Stimulated activated CD4-positive, alpha-beta T cell treated with anti-CD3 and anti-CD28 coated beads, TNF-alpha, amount 100 ng/mL, for 1 hour (primary cell): ENCODE measurements at regions not wholly inside any gene's neighbourhood (a gene's known extent, or its start where the extent isn't known, plus 50 kb on each side); places are given as distances from the start of the nearest gene placed in this dataset.
"Not testable (repeated sequence)": the region's sequence is repeated elsewhere in the genome, so short reads cannot be mapped to it uniquely, and the experiment has no call there.

Source experiments
- DNase-seq, 3 donors: peaks; one replicate each; pipeline ENCODE4 v3.0.0-alpha.2; 2020; ENCODE audit warnings: low read depth in 3 of 3, low spot score in 1 of 3

DNA sequence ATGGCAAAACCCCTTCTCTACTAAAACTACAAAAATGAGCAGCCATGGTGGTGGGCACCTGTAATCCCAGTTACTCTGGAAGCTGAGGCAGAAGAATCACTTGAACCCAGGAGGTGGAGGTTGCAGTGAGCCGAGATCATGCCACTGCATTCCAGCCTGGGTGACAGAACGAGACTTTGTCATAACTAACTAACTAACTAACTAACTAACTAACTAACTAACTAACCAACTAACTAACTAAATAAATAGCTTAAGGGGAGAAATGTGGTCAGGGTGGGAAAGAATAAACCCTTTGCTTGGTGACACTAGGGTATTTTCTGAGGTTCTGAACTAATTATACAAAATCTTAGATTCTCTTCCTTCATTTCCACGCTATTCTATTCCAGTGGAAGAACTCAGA is 184.4 kb upstream of the MEF2C start:
- DNase-seq, result no peak

DNA sequence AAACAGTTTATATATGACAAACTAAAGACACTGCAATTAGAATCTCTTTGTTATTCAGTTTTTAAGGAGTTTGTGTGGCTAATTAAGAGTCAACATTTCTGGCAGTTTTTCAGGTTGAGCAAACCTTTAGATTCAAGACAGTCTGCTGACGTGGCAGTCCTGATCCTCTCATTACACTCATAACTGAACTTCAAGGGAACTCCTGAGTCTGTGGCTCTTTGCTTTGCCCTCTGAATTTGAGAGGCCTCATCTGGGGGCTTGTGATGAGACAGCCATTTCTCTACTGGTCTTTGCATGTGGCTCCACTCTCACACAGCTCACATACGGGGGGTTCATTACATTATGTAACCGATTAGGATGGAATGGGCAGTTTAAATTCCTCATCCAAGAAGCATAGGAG is 182.9 kb upstream of the MEF2C start:
- DNase-seq, result no peak

DNA sequence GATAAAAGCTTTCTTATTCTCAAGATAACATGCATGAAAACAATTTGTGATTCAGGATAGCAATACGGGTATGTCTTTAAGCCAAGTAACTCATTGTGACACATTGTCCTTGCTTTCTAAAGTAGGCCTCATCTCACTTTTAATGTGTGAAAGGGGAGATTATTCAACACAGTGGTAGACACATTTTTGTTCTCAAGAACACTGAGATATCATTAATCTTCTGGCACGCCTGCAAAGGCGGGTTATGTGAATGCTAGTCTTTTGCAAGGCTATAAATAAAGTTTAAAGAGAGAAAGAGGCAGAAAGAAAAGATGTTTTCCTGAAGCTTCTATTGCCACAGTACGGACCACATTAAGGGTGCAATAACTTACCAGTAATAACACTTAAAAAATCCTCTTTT is 181.8 kb upstream of the MEF2C start:
- no peak for DNase-seq

DNA sequence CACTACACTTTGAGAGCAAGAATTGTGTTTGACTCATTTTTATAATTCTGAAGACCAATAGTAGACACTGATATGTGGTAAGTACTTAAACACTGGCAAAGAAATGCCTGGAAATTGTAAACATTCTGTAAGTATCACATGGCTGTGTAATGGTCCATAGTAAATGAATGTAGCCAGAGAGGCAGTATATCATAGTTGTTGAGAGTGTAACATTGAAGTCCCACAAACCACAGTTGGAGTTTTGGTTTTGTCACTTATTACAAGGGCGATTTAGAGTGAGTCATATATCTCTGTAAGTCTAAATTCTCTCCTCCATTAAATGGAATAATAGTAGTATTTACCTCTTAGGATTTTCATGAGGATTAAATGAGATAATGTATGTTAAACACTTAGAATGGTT is 181.1 kb upstream of the MEF2C start:
- no peak for DNase-seq

DNA sequence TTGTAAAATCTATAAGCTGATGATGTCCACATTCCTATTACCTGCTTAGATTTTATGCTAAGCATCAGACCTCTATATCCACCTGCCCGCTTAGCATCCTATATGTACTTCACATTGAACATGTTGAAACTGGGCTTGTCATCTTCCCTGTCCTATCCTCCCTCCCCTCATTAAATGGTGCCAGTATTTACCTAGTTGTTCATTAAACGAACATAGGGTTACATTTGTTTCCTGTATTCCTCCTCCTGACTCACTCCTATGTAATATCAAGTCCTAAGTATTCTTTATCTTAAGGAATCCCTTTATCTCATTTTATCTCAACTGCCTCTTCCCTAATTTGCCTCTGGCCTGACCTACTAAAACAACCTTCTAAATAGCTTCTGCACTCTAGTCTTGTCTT is 177.8 kb upstream of the MEF2C start:
- DNase-seq, result no peak

DNA sequence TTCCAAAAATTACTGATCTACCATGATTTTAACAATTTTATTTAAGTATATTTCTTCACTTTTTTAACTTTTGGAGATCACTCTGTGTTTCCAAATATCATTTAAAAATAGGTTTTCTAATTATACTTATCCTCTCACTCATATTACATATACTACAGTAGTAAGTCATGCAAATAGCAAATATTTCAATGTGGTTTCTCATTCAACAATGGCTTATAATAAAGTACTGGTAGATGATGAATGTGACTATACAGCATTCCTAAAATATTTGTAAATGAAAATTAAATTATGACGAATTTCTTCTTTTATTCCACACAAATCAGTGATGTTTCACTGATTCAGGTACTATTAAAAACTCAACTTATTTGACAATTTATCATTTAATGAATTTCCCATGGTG is 176.3 kb upstream of the MEF2C start:
- DNase-seq, result no peak

DNA sequence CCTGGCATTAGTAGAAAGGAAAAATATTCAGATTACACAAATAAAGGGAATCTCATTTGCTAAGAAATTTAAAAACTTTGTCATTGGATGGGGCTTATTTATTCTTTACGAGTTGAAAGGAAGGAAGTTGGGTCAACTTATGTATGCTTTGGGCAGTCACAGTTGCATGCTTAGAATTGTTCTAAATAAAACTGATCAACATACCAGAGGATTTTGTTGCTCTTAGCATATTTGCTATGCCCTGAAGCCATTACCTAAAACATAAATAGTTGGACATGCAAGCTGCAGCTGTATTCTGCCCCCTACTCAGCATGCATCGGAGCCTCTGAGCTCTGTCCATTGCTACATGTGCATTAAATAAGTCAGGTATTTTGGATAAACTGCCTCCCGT is 172.7 kb upstream of the MEF2C start:
- no peak for DNase-seq

DNA sequence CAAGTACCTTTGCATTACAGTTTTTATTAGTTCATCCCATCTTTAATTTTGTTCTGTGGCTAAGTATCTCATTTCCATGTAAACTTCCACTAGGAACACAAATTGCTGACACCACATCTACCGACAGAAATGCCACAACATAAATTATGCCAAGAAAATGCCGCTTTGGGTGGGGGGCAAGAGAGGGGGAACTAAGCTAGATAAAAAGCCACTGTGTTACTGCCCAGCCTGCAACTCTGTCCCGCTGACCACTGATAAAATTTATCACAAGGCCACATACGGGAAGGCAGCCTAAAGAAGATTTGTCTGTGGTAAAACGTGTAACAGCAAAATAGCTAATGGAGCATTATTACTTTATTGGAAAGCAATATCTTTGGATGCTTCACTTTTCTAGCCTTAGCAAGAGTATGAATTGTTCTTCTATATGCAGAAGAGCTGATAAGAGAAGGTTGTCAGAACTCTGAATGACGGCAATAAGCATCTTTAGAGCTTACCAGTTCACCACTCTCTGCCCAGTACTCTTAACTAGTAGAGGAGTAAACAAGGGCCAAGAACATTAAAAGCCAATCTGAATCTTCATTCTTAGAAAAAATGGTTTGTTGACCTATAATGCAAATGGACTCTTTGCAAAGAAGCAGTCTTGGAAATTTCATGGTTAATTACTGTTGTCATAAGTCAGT is 172.2 kb upstream of the MEF2C start:
- DNase-seq, result no peak

DNA sequence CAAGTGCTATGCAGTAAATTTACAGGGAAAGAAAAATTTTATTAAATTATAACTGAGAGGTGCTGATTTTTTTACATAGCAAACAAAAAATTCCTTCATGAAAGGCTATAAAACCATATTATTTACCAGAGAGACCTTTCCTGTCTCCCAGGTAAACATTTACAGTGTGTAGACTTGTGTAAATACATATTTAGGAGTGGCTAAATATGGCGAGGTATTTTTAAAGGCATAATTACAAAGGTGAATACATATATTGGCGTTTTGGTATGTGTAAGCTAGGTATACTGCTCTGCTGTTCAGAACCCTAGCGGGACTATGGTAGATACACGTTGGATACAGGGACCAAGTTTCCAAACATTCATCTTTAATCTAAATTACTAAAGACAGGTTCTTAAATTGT is 170.6 kb upstream of the MEF2C start:
- DNase-seq, result no peak

DNA sequence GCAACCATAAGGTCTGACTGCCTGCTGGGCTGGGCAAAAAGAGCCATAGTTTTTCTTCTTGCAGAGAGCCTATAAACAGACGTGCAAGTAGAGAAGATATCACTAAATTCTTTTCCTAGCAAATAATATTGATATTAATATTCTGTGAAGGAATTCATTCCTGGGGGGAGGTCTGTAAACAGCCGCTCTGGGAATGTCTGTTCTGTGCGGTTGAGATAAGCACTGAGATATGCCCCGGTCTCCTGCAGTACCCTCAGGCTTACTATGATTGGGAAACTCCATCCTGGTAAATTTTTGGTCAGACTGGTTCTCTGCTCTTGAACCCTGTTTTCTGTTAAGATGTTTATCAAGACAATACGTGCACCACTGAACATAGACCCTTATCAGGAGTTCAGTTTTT is 167.1 kb upstream of the MEF2C start:
- not testable (repeated sequence) for DNase-seq

DNA sequence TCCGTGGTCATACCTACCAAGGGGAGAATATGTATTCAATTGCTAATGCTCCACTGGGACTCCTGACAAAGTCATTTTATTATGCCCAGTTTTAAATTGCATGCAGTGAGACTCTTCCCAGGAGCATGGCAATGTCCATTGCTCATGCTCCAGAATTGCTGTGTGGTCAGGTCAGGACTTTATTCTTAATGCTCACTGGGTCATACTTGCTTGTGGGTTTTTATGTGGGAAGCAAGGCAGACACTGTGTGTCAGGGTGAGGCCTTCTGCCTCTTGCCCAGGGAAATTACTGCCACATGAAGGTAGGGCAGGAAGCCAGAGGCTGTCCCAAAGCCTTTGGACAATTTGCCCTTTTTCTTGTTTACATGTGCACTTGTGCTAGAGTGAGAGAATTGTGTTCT is 164.6 kb upstream of the MEF2C start:
- DNase-seq, result no peak

DNA sequence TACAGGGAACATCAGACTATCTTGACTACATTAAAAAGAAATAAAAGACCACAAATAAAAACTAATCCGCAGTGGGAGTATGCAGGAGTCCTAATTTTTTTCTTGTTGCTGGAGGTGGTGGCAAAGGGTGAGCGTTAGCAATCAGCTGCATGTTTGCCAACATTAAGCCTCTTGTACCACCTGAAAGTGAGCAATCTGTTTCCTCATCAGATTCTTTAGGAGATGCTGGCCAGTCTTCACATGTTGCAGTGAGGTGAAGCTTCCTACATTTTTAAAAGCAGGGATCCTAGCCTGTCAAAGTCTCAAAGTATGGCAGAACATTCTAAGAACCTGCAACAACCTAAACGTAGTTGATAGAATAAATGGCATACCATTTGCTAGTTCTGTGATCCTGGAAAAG is 162.2 kb upstream of the MEF2C start:
- DNase-seq, result no peak

DNA sequence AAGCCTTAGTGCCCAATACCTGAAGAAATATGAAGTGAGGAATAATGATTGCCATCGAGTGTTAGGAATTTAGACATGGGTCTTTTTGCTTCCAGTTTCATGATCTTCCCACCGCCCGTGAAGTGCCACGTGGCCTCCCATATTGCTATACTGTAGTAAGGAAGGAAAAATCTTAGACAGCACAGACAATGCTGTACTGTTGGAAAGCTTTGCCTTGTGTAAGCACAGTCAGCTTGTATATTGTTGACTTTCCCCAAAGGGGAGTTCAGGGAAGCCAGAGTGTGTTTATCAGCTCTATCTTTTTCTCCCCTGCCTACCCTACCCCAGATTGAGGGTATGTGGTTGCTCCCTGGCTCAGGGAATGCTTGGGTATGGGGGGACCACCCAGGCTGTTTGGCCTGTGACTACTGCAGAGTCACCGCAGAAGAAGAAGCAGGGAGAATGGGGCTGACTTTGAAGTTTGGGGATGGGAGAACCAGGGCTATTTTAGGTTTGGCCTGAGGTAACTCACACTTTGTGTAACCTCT is 161.8 kb upstream of the MEF2C start:
- DNase-seq, result no peak

DNA sequence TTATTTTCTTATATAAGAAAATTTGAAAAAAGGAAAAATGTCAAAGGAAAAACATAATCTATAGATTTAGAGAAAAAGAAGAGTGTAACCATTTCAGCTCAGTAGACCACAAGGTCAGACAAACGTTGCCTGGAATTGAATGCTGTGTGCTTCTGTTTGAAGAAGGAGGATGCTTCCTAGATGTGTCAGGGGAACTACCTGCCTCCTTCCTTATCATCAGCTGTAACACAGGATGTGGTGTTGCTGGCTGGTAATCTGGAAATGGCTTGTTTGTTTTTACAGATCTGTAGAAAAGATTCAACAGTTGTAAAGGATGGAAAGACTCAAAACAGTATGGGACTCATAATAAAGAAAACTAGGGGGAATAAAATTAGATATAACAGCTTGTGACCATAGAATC is 160.7 kb upstream of the MEF2C start:
- no peak for DNase-seq

DNA sequence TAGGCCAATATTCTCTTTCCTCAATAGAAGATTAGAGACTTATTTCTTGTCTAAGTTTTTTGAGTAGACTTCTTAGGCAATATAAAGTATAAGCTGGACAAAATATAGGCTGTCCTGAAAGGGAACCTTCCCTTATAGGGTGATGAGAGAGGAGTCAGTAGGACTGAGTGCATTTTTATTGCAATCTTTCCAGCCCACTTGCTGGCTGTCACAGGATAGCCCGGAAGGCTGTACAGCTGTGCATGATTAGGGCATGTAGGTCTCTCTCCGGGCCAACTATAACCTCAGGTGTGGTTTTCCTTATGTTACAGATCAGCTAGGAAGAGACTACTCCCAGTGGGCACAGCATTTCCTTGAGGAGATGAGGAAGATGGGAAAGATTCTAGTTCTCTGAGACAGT is 159.8 kb upstream of the MEF2C start:
- DNase-seq, result no peak

DNA sequence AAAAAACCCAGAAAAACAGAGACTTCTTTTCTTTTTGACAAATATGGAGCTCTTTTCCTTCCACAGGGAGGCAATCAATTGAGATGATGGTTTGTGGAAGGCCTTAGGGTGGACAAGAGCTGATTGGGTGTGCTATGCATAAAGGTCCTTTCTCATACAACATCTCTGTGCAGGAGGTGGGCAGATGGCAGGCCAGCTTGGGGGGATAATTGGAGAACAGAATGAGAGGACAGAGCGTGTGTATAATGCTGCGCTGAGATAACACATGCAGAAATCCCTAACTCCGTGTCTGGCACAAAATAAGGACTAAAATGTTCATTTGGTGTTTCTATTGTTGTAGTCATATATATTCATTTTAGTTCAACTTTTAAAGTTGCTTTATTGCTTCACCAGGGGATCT is 159.0 kb upstream of the MEF2C start:
- DNase-seq, result no peak

DNA sequence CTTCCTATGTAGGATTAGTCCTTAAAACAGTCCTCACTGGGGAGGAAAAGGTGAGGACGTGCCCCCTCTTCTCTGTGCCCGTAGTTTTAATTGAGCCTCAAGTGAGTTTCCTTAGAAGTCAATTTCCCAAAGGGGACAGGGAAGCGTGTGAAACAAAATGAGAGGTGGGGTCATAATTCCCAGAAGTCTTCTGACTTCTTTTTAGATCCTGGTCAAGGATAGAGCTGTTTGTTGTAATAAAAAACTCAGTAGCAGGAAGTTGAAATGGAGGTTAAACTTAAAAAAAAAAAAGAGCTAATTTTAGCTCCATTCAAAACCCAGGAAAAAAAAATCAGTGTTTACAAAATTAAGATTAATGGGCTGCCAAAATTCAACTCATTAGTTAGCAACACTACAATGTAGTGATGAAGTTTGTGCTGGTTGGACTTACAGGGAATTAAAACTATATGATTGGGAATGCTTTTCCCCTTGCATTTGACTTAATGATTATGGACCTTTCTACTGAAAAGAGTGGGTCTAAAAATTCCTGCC is 158.3 kb upstream of the MEF2C start:
- no peak for DNase-seq

DNA sequence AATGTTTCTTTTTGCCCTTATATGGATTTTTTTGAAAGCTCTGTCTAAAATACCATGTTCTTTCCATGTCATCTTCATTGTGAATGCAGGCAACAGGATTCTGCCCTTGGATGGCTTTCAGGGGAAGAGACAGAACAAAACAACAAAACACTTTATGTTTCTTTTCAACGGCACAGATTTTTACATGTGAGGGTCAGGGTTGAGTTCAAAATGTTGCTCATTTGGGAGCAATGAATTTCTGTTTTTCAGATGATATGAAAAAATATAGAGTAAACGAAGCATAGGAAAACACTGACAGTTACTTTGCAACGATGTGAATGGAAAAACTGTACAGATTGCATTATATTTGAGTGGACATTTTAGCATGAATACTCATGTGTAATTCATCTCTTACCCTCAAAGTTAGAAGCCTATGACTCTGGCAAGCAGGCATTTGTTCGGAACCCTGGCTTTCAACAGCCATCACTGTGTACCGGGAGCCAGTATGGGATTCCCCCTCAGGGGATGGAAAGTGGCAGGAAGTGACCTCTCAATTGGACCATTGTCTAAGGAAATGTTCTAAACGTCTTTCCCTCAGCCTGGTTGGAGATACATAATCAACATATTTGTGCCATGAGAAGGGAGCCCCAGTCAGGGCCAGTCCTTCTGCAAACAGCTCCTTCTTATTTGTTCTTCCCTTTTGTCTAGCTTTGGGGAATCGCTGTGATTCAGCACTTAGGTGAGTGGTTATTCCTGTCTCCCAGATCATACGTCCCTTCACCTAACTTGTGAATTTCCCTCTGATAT is 153.9 kb upstream of the MEF2C start:
- DNase-seq, result no peak

DNA sequence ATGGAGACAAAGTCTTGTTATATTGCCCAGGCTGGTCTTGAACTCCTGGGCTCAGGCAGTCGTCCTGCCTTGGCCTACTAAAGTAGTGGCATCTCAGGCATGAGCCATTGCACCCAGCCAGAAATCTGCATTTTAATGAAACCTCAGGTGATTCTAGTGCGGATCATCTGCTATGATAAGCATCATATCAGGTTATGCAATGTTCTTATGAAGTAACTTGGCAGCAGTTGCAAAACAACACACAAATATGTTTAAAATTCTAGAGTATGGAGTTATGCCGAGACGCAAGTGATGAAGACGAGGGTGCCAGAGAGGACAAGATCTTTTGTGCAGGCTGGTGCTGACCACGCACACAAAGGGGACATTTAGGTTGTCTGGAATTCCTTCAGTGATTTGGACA is 153.2 kb upstream of the MEF2C start:
- no peak for DNase-seq

DNA sequence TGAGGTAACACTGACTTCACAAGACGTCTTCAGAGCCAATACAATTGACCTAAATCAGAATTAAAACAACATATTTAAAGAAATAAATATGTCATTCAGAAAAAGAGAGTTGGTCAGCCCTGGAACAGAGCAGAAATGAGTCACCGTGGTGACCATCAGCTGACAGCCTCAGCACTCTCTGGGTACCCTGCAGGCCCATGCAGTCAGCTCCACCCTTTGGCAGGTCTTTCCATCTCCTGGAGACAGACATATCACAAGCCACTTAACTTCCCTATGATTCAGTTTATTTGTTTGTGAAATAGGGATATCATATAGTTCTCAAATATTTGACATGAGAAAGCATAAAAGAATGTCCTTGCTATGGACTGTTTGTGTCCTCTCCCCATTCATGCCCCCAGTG is 151.6 kb upstream of the MEF2C start:
- DNase-seq, result no peak

DNA sequence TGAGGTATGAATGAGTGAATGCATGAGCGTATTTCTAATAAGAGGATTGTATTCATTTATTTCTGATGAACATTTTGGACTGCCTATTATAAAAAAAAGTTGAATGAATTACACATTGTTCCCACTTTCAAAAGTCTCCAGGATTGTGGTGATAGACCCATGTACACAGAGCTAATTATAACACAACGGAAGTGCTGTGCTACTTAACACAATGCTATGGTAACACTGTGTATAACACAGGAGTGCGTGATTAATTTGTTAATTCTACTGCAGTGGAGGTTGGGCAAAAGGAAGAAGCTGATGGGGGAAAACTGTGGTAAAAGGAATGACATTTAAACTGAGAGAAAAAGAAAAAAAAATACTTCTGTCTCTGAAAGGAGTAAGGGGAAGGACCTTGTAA is 147.8 kb upstream of the MEF2C start:
- no peak for DNase-seq

DNA sequence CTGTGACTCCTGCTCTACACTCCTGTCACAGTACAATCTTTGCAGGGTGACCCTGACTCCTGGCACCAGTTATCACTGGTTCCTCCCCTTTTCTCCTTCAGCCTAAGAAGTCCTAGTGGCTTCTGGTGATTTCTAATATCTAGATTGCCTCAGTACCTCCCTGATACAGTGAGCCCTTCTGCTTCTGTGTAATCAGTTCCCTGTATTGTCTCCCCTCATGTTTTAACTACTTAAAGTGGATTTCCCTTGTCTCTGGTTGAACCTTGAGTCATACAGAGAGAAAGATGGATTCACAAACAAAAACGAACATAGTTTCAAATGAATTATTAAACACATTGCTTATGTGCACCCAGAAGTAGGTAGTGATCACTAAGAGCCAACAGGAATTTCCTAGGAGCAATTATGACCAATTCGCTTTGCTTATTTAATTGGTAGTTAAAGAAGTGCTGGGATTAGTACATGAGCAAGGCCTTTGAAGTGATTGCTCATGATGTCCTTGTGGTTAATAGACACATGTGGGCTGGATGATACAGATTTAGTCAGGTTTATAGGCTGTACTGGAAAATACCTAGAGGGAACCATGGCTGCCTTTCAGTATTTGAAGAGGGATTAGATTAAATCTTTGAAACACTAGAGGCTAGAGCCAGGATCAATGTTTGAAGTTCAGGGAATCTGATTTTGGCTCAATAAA is 145.8 kb upstream of the MEF2C start:
- no peak for DNase-seq
